Adrenal gland (tissue), 9 donors: ENCODE measurements at regions not wholly inside any gene's neighbourhood (a gene's known extent, or its start where the extent isn't known, plus 50 kb on each side); places are given as distances from the start of the nearest gene placed in this dataset.

Experiments
- DNase-seq, 7 donors: peaks; one replicate each; pipeline ENCODE4 v3.0.0-alpha.2; 2019 to 2020
- H3K27ac ChIP-seq, 5 donors: fragments of 200-600 bp; sonication (generic) in 4 of 5; 1 replicate in 3 of 5; 2 replicates in 2 of 5; pipeline versions ENCODE4 v1.5.1 to v1.8.0; 2016 to 2020; ENCODE audit warnings: mild to moderate bottlenecking in 1 of 5
- H3K27me3 ChIP-seq: fragments of 200-600 bp; 2 replicates; pipeline ENCODE4 v1.8.0; 2021
- H3K36me3 ChIP-seq, 2 donors: fragments of 200-600 bp; replicated peaks in 1 of 2; 1 replicate in 1 of 2; 2 replicates in 1 of 2; pipeline versions ENCODE4 v1.5.1 to v1.8.0; 2018 to 2022
- H3K4me1 ChIP-seq, 2 donors: fragments of 200-600 bp; replicated peaks in 1 of 2; 1 replicate in 1 of 2; 2 replicates in 1 of 2; pipeline versions ENCODE4 v1.5.1 to v1.8.0; 2018 to 2021
- H3K4me3 ChIP-seq, 4 donors: fragments of 200-600 bp; sonication (generic) in 3 of 4; one replicate each; pipeline ENCODE4 v1.5.1; 2016 to 2018
- H3K9me3 ChIP-seq, 3 donors: fragments of 200-600 bp; sonication (generic) in 1 of 3; replicated peaks in 1 of 3; 1 replicate in 2 of 3; 2 replicates in 1 of 3; pipeline versions ENCODE4 v1.5.1 to v1.8.0; 2016 to 2021
- CTCF ChIP-seq, 6 experiments: fragments of 450-650 bp in 4 of 6; fragments of 200-600 bp in 2 of 6; sonication (generic) in 1 of 6; IDR thresholded peaks; 1 replicate in 5 of 6; 2 replicates in 1 of 6; pipeline versions ENCODE4 v1.5.1 to v1.8.0; 2016 to 2021; ENCODE audit warnings: antibody characterized with exemption in 6 of 6, mild to moderate bottlenecking in 2 of 6, moderate library complexity in 1 of 6
- POLR2A ChIP-seq, 2 donors: fragments of 450-650 bp; IDR thresholded peaks; one replicate each; pipeline ENCODE4 v1.6.1; 2017; ENCODE audit warnings: antibody characterized with exemption in 2 of 2, mild to moderate bottlenecking in 2 of 2, moderate library complexity in 1 of 2
- WGBS, 4 donors: extraction: QIAGEN DNeasy Blood & Tissue Kit in 2 of 4; methylation state at CpG; one replicate each; pipeline versions ENCODE4 v1.1.5 to v1.1.7; 2013 to 2017; 5-methylcytosine and 5-hydroxymethylcytosine counted together
- intact Hi-C, 2 donors: fragments of 100-400 bp; cut with DNase I; formaldehyde crosslinking; loops; one replicate each; pipeline versions ENCODE4 v1.14.1 to v1.15.0; 2022 to 2023
- donor health status: healthy with polysubstance abuse.
- donor health status: Bipolar disorder and iron deficiency.
- donor health status: DM: yes; HTN: yes; CAD: no.
- donor health status: DM: no; HTN: no; CAD: no.
- donor health status: DM: no; HTN: no; CAD: no.

GRCh38 chr14:57066887-57067513 is 201.7 kb downstream of the EXOC5 start:
- H3K27ac ChIP-seq = no peak overlapping the region
- no peaks in the 10 kb centered on the region for H3K9me3 ChIP-seq
- 7 to 14% (median 10%) methylated on average over 12 of the region's 12 CpGs for WGBS, 4 donors
- H3K36me3 ChIP-seq = no peaks in the 10 kb centered on the region
- DNase-seq = peak in 5 of 7 donors; percentile 13 to 54 (median 38)
- intact Hi-C loops = no loop called here
- H3K4me1 ChIP-seq = no peaks in the 10 kb centered on the region
- no peak for TF ChIP-seq POLR2A (IDR thresholded peaks at IDR 0.05)
- peak in 4 of 6 experiments; percentile 28 to 47 (median 38) for TF ChIP-seq CTCF (IDR thresholded peaks at IDR 0.05)
- peaks cover 4% of the 10 kb centered on the region for H3K27me3 ChIP-seq
- H3K4me3 ChIP-seq = no peak overlapping the region

GRCh38 chr14:57066463-57066862 is 202.2 kb downstream of the EXOC5 start:
- H3K27me3 ChIP-seq = peaks cover 4% of the 10 kb centered on the region
- H3K4me3 ChIP-seq = no peak overlapping the region
- intact Hi-C loops = no loop called here
- DNase-seq = no peak
- WGBS, 4 donors = 44 to 51% (median 46%) methylated on average over 4 of the region's 4 CpGs
- H3K4me1 ChIP-seq = no peaks in the 10 kb centered on the region
- H3K36me3 ChIP-seq = no peaks in the 10 kb centered on the region
- no peak overlapping the region for H3K27ac ChIP-seq
- no peaks in the 10 kb centered on the region for H3K9me3 ChIP-seq
- TF ChIP-seq POLR2A (IDR thresholded peaks at IDR 0.05) (no peak), CTCF (IDR thresholded peaks at IDR 0.05) (no peak)

DNA sequence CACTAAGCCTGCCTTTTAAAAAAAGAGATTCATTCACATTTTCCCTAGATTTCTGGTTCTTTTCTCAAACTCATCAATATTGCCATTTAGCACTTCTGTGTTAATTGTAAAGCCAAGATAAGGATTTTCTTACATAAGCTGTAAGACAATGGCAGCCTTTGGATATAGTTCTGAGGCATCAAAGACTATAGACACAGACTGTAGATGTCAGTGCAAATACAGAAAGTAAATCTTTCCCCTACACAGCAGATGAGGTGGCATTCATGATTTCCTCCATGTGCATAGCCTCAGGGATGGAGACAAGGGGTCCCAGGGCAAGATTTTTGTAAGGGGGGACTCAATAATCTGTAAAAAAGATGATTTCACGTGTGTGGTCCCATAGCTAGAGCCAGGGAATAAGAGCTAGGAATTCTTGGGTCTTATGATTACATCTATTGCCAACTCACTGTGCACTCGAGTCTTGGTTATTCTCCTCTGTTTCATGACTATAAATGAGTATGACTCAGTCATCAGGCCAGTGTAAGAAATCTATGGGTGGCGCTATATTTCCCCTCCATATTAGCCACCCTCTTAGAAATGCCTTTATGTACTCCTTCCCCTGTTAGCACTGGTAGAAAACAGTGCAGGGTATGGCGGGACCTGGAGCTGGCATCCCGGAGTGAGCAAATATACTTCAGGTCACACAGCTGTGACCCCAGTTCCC is 207.5 kb downstream of the EXOC5 start:
- H3K4me3 ChIP-seq = no peak overlapping the region
- H3K27ac ChIP-seq = no peak overlapping the region
- no peaks in the 10 kb centered on the region for H3K9me3 ChIP-seq
- intact Hi-C loops = no loop called here
- DNase-seq = no peak
- TF ChIP-seq POLR2A (IDR thresholded peaks at IDR 0.05) (no peak), CTCF (IDR thresholded peaks at IDR 0.05) (no peak)
- no peaks in the 10 kb centered on the region for H3K4me1 ChIP-seq
- H3K27me3 ChIP-seq = no peaks in the 10 kb centered on the region
- no peaks in the 10 kb centered on the region for H3K36me3 ChIP-seq
- 80 to 87% (median 85%) methylated on average over 5 of the region's 5 CpGs for WGBS, 4 donors

DNA sequence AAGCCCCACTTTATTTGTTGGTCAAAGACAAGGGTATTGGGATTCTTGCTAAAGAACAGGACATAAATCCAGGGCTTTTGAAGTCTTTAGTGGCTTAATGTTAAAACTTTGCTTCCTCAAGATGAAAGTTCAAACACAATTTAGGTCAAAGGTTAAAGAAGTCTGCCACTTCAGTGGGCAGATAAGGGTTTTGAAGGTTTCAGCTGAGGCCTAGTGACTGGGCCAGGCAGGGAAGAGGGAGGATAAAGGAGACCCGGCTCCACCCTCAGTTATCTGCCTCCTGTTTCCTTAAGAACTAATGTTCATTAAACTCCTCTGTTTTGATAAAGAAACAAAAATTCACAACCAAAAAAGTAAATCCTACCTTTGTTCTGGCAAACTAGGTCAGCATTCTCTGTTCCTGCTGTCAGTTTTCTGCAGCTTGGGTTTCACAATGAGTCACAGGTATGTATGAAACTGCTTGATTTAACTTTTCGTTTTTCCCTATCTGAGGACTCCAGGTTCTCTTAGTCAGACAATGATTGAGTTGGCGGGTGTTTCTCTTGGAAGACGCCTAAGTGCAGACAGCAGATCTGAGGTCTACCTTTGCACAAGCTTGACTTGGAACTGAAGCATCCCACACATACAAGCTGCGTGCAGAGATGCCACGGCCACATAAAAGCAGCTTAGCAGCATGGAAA is 208.3 kb downstream of the EXOC5 start:
- H3K9me3 ChIP-seq = no peaks in the 10 kb centered on the region

More for the DNA sequence above, 208.3 kb downstream of the EXOC5 start:
- 55 to 65% (median 59%) methylated on average over 6 of the region's 6 CpGs for WGBS, 4 donors
- H3K4me3 ChIP-seq = no peak overlapping the region
- no peaks in the 10 kb centered on the region for H3K4me1 ChIP-seq
- no peaks in the 10 kb centered on the region for H3K36me3 ChIP-seq
- no peak for TF ChIP-seq CTCF (IDR thresholded peaks at IDR 0.05)
- TF ChIP-seq POLR2A (IDR thresholded peaks at IDR 0.05) = no peak
- no peaks in the 10 kb centered on the region for H3K27me3 ChIP-seq
- DNase-seq = no peak
- no peak overlapping the region for H3K27ac ChIP-seq
- intact Hi-C loops = no loop called here
